ENCODE measurements at regions not wholly inside any gene's neighbourhood (a gene's known extent, or its start where the extent isn't known, plus 50 kb on each side); places are given as distances from the start of the nearest gene placed in this dataset.

- no peak overlapping the region for H3K27ac ChIP-seq (ENCODE audit: low read length)
- TF ChIP-seq CTCF (IDR thresholded peaks at IDR 0.05; ENCODE audit: low read length) (no peak), EZH2 (optimal IDR thresholded peaks at IDR 0.05; ENCODE audit: low read depth, low read length) (no peak), EZH2phosphoT487 (IDR thresholded peaks at IDR 0.05; ENCODE audit: low read length) (no peak)
- H3K9me2 ChIP-seq (replicated peaks; ENCODE audit: insufficient read depth, low read length): no peaks in the 10 kb centered on the region
- H3K4me2 ChIP-seq (ENCODE audit: low read depth, low read length): no peak overlapping the region
- no peaks in the 10 kb centered on the region for H3K36me3 ChIP-seq (replicated peaks; ENCODE audit: insufficient read depth, low read length)
- no peaks in the 10 kb centered on the region for H3K4me1 ChIP-seq (ENCODE audit: low read length)
- no peaks in the 10 kb centered on the region for H3F3A ChIP-seq (ENCODE audit: insufficient read depth, low read length)
- no peak overlapping the region for H2AFZ ChIP-seq (ENCODE audit: low read length)
- no peaks in the 10 kb centered on the region for H3K9me3 ChIP-seq (replicated peaks; ENCODE audit: insufficient read depth, low read length)
- H3K9ac ChIP-seq (ENCODE audit: low read length): no peak overlapping the region
- no peak for DNase-seq
- no peaks in the 10 kb centered on the region for H4K20me1 ChIP-seq (ENCODE audit: insufficient read depth, low read length)
- H3K79me2 ChIP-seq (ENCODE audit: low read length): no peaks in the 10 kb centered on the region
- H3K27me3 ChIP-seq (replicated peaks; ENCODE audit: insufficient read depth, low read length): no peaks in the 10 kb centered on the region
- no peak overlapping the region for H3K4me3 ChIP-seq (ENCODE audit: low read length)
Observed at GRCh38 chr16:61296305-61296704, 739.9 kb downstream of the CDH8 start.

GRCh38 chr16:61295311-61295710, 740.9 kb downstream of the CDH8 start:
- Histone ChIP-seq H3K4me1 (ENCODE audit: low read length) (no peaks in the 10 kb centered on the region), H3K79me2 (ENCODE audit: low read length) (no peaks in the 10 kb centered on the region), H3K36me3 (replicated peaks; ENCODE audit: insufficient read depth, low read length) (no peaks in the 10 kb centered on the region), H3K9me3 (replicated peaks; ENCODE audit: insufficient read depth, low read length) (0 out of 2 replicates have a peak, but pooled peaks cover 3% of the 10 kb centered on the region), H3K4me3 (ENCODE audit: low read length) (no peak overlapping the region), H3K9me2 (replicated peaks; ENCODE audit: insufficient read depth, low read length) (no peaks in the 10 kb centered on the region), H3K4me2 (ENCODE audit: low read depth, low read length) (no peak overlapping the region), H3F3A (ENCODE audit: insufficient read depth, low read length) (no peaks in the 10 kb centered on the region), H3K27me3 (replicated peaks; ENCODE audit: insufficient read depth, low read length) (no peaks in the 10 kb centered on the region), H3K9ac (ENCODE audit: low read length) (no peak overlapping the region), H3K27ac (ENCODE audit: low read length) (no peak overlapping the region), H2AFZ (ENCODE audit: low read length) (no peak overlapping the region), H4K20me1 (ENCODE audit: insufficient read depth, low read length) (no peaks in the 10 kb centered on the region)
- TF ChIP-seq EZH2 (optimal IDR thresholded peaks at IDR 0.05; ENCODE audit: low read depth, low read length) (no peak), EZH2phosphoT487 (IDR thresholded peaks at IDR 0.05; ENCODE audit: low read length) (no peak), CTCF (IDR thresholded peaks at IDR 0.05; ENCODE audit: low read length) (no peak)
- no peak for DNase-seq

- 0 out of 2 replicates have a peak, but pooled peaks cover 3% of the 10 kb centered on the region for H3K9me3 ChIP-seq (replicated peaks; ENCODE audit: insufficient read depth, low read length)
- H3K36me3 ChIP-seq (replicated peaks; ENCODE audit: insufficient read depth, low read length): no peaks in the 10 kb centered on the region
- no peak overlapping the region for H3K4me3 ChIP-seq (ENCODE audit: low read length)
- no peaks in the 10 kb centered on the region for H3F3A ChIP-seq (ENCODE audit: insufficient read depth, low read length)
- DNase-seq: no peak
- TF ChIP-seq EZH2 (optimal IDR thresholded peaks at IDR 0.05; ENCODE audit: low read depth, low read length) (no peak), CTCF (IDR thresholded peaks at IDR 0.05; ENCODE audit: low read length) (no peak), EZH2phosphoT487 (IDR thresholded peaks at IDR 0.05; ENCODE audit: low read length) (no peak)
- H3K79me2 ChIP-seq (ENCODE audit: low read length): no peaks in the 10 kb centered on the region
- no peaks in the 10 kb centered on the region for H3K9me2 ChIP-seq (replicated peaks; ENCODE audit: insufficient read depth, low read length)
- no peak overlapping the region for H3K4me2 ChIP-seq (ENCODE audit: low read depth, low read length)
- H3K27ac ChIP-seq (ENCODE audit: low read length): no peak overlapping the region
- no peak overlapping the region for H2AFZ ChIP-seq (ENCODE audit: low read length)
- no peaks in the 10 kb centered on the region for H3K4me1 ChIP-seq (ENCODE audit: low read length)
- H4K20me1 ChIP-seq (ENCODE audit: insufficient read depth, low read length): no peaks in the 10 kb centered on the region
- no peaks in the 10 kb centered on the region for H3K27me3 ChIP-seq (replicated peaks; ENCODE audit: insufficient read depth, low read length)
- no peak overlapping the region for H3K9ac ChIP-seq (ENCODE audit: low read length)
Observed at GRCh38 chr16:61289141-61289540, 747.1 kb downstream of the CDH8 start.
